ENCODE measurements at regions not wholly inside any gene's neighbourhood (a gene's known extent, or its start where the extent isn't known, plus 50 kb on each side); places are given as distances from the start of the nearest gene placed in this dataset.

GRCh38 chr3:31248563-31248992 is 284.1 kb upstream of the STT3B start:
- TF ChIP-seq CTCF (IDR thresholded peaks at IDR 0.05), result no peak
- TF ChIP-seq POLR2A (IDR thresholded peaks at IDR 0.05), result no peak
- TF ChIP-seq EP300 (IDR thresholded peaks at IDR 0.05), result no peak
